OCI-LY1 (cell line): ENCODE measurements at regions not wholly inside any gene's neighbourhood (a gene's known extent, or its start where the extent isn't known, plus 50 kb on each side); places are given as distances from the start of the nearest gene placed in this dataset.

Experiments
- H2AFZ ChIP-seq: fragments of 200-600 bp; sonication (generic), shearing (Covaris generic); 2 replicates; pipeline ENCODE4 v1.6.0; 2014; ENCODE audit warnings: antibody characterized with exemption, mild to moderate bottlenecking, low read length
- H3F3A ChIP-seq: fragments of 200-600 bp; sonication (generic), shearing (Covaris generic); 2 replicates; pipeline ENCODE4 v1.6.0; 2014; ENCODE audit warnings: mild to moderate bottlenecking, antibody characterized with exemption, low read length, moderate library complexity; ENCODE audit not compliant: insufficient read depth
- H3K27ac ChIP-seq: fragments of 200-600 bp; sonication (generic); 2 replicates; pipeline ENCODE4 v1.5.1; 2014; ENCODE audit warnings: low read length, mixed run types, mild to moderate bottlenecking, low read depth; ENCODE audit not compliant: poor library complexity, severe bottlenecking
- H3K27me3 ChIP-seq: fragments of 200-600 bp; sonication (generic); 2 replicates; pipeline ENCODE4 v1.6.0; 2014; ENCODE audit warnings: antibody characterized with exemption, mild to moderate bottlenecking, low read length, moderate library complexity; ENCODE audit not compliant: insufficient read depth
- H3K36me3 ChIP-seq: fragments of 200-600 bp; sonication (generic); 2 replicates; pipeline ENCODE4 v1.6.1; 2014; ENCODE audit warnings: mild to moderate bottlenecking, antibody characterized with exemption, low read length, moderate library complexity, mixed read lengths; ENCODE audit not compliant: insufficient read depth
- H3K4me1 ChIP-seq: fragments of 200-600 bp; sonication (generic); 2 replicates; pipeline ENCODE4 v1.5.1; 2014; ENCODE audit warnings: mild to moderate bottlenecking, low read length, moderate library complexity; ENCODE audit not compliant: insufficient read depth, severe bottlenecking
- H3K4me2 ChIP-seq: fragments of 200-600 bp; sonication (generic), shearing (Covaris generic); 2 replicates; pipeline ENCODE4 v1.6.1; 2014; ENCODE audit warnings: low read length
- H3K4me3 ChIP-seq: fragments of 200-600 bp; sonication (generic); 2 replicates; pipeline ENCODE4 v1.5.1; 2014; ENCODE audit warnings: low read length, low read depth, mild to moderate bottlenecking, mixed read lengths; ENCODE audit not compliant: poor library complexity, severe bottlenecking
- H3K79me2 ChIP-seq: fragments of 200-600 bp; shearing (Covaris generic); 2 replicates; pipeline ENCODE4 v1.6.1; 2016; ENCODE audit warnings: mixed run types, low read length, mixed read lengths; ENCODE audit not compliant: insufficient read depth
- H3K9ac ChIP-seq: fragments of 200-600 bp; sonication (generic), shearing (Covaris generic); 2 replicates; pipeline ENCODE4 v1.6.1; 2014; ENCODE audit warnings: mild to moderate bottlenecking, low read length, mixed read lengths
- H3K9me2 ChIP-seq: fragments of 200-600 bp; sonication (generic), shearing (Covaris generic); 2 replicates; pipeline ENCODE4 v1.6.1; 2014; ENCODE audit warnings: low read depth, mild to moderate bottlenecking, low read length, mixed read lengths
- H3K9me3 ChIP-seq: fragments of 200-600 bp; shearing (Covaris generic); 2 replicates; pipeline ENCODE4 v1.6.1; 2014; ENCODE audit warnings: low read length, mixed read lengths
- H4K20me1 ChIP-seq: fragments of 200-600 bp; sonication (generic), shearing (Covaris generic); 2 replicates; pipeline ENCODE4 v1.6.0; 2016; ENCODE audit warnings: mild to moderate bottlenecking, low read length; ENCODE audit not compliant: insufficient read depth
- EZH2 ChIP-seq: fragments of 200-600 bp; sonication (generic), shearing (Covaris generic); IDR thresholded peaks from 2 replicates; pipeline ENCODE4 v1.8.0; 2017; ENCODE audit warnings: borderline replicate concordance, mixed run types, mild to moderate bottlenecking, antibody characterized with exemption, low read length, moderate library complexity, mixed read lengths
- TF ChIP-seq, protein P1 (sequence below): fragments of 200-600 bp; sonication (generic), shearing (Covaris generic); IDR thresholded peaks from 2 replicates; pipeline ENCODE4 v1.5.1; 2017; ENCODE audit warnings: mild to moderate bottlenecking, antibody characterized with exemption, low read length, moderate library complexity, mixed read lengths

GRCh38 chr1:29444081-29444715 is 207.9 kb downstream of the PTPRU start:
- H3K27me3 ChIP-seq, result no peaks in the 10 kb centered on the region
- H3K27ac ChIP-seq, result no peak overlapping the region
- TF ChIP-seq, protein P1, sequence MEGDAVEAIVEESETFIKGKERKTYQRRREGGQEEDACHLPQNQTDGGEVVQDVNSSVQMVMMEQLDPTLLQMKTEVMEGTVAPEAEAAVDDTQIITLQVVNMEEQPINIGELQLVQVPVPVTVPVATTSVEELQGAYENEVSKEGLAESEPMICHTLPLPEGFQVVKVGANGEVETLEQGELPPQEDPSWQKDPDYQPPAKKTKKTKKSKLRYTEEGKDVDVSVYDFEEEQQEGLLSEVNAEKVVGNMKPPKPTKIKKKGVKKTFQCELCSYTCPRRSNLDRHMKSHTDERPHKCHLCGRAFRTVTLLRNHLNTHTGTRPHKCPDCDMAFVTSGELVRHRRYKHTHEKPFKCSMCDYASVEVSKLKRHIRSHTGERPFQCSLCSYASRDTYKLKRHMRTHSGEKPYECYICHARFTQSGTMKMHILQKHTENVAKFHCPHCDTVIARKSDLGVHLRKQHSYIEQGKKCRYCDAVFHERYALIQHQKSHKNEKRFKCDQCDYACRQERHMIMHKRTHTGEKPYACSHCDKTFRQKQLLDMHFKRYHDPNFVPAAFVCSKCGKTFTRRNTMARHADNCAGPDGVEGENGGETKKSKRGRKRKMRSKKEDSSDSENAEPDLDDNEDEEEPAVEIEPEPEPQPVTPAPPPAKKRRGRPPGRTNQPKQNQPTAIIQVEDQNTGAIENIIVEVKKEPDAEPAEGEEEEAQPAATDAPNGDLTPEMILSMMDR, result no peak
- TF ChIP-seq EZH2, result no peak
- no peak overlapping the region for H2AFZ ChIP-seq
- no peak overlapping the region for H3K4me2 ChIP-seq
- no peaks in the 10 kb centered on the region for H3F3A ChIP-seq
- no peaks in the 10 kb centered on the region for H4K20me1 ChIP-seq
- H3K9ac ChIP-seq, result no peak overlapping the region
- no peaks in the 10 kb centered on the region for H3K9me2 ChIP-seq
- no peaks in the 10 kb centered on the region for H3K9me3 ChIP-seq
- no peaks in the 10 kb centered on the region for H3K36me3 ChIP-seq
- no peaks in the 10 kb centered on the region for H3K79me2 ChIP-seq
- no peaks in the 10 kb centered on the region for H3K4me1 ChIP-seq
- no peak overlapping the region for H3K4me3 ChIP-seq

DNA sequence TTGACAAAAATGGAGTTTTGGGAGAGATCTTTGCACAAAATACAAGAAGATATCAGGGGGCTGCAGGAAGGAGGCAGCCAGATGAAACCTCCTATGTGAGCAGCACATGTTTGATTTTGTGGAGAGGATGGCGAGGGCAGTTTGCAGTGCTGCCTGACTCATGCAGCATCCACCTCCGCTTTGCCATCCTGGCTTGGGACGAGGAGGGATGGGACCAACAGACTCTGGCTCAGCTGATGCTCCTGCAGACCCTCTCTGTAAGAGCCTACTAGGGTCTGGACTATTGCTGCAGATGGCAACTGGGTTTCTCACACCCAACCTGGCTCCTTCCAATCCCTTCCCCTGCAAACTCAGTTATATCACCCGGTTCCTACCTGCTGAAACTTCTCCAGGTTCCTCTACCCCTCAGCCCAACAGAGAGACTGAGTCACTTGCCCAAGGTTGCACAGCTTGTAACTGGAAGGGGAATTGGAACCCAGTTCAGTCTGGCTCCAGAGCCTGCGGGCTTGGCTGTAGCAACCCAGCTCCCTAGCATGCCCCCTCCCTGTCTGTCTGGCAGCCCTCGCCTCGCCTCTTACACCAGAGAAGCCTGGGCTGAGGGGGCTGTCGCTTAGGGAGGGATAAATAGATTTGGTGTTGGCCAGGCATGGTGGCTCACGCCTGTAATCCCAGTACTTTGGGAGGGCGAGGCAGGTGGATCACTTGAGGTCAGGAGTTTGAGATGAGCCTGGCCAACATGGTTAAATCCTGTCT is 205.8 kb downstream of the PTPRU start:
- Histone ChIP-seq H3K4me2 (no peak overlapping the region), H3K4me3 (no peak overlapping the region), H4K20me1 (no peaks in the 10 kb centered on the region), H3K4me1 (no peaks in the 10 kb centered on the region), H3K36me3 (no peaks in the 10 kb centered on the region), H3K27ac (no peak overlapping the region), H3K27me3 (0 out of 2 replicates have a peak, but pooled peaks cover 5% of the 10 kb centered on the region), H2AFZ (no peak overlapping the region), H3K9ac (no peak overlapping the region), H3K9me2 (no peaks in the 10 kb centered on the region), H3F3A (no peaks in the 10 kb centered on the region), H3K79me2 (no peaks in the 10 kb centered on the region), H3K9me3 (no peaks in the 10 kb centered on the region)
- TF ChIP-seq, protein P1, result no peak
- no peak for TF ChIP-seq EZH2

GRCh38 chr1:29439615-29440014 is 203.3 kb downstream of the PTPRU start:
- Histone ChIP-seq H3K27ac (no peak overlapping the region), H3K4me2 (no peak overlapping the region), H3K4me1 (no peaks in the 10 kb centered on the region), H3K79me2 (no peaks in the 10 kb centered on the region), H3F3A (no peaks in the 10 kb centered on the region), H3K9me3 (no peaks in the 10 kb centered on the region), H3K27me3 (0 out of 2 replicates have a peak, but pooled peaks cover 5% of the 10 kb centered on the region), H2AFZ (no peak overlapping the region), H3K36me3 (no peaks in the 10 kb centered on the region), H3K9ac (no peak overlapping the region), H3K9me2 (no peaks in the 10 kb centered on the region), H3K4me3 (no peak overlapping the region), H4K20me1 (no peaks in the 10 kb centered on the region)
- TF ChIP-seq, protein P1, result no peak
- no peak for TF ChIP-seq EZH2
